Adrenal gland (tissue), 9 donors: ENCODE measurements at regions not wholly inside any gene's neighbourhood (a gene's known extent, or its start where the extent isn't known, plus 50 kb on each side); places are given as distances from the start of the nearest gene placed in this dataset.

ENCODE experiments used
- DNase-seq, 7 donors: peaks; one replicate each; pipeline ENCODE4 v3.0.0-alpha.2; 2019 to 2020
- H3K27ac ChIP-seq, 5 donors: fragments of 200-600 bp; sonication (generic) in 4 of 5; 1 replicate in 3 of 5; 2 replicates in 2 of 5; pipeline versions ENCODE4 v1.5.1 to v1.8.0; 2016 to 2020; ENCODE audit warnings: mild to moderate bottlenecking in 1 of 5
- H3K27me3 ChIP-seq: fragments of 200-600 bp; 2 replicates; pipeline ENCODE4 v1.8.0; 2021
- H3K36me3 ChIP-seq, 2 donors: fragments of 200-600 bp; replicated peaks in 1 of 2; 1 replicate in 1 of 2; 2 replicates in 1 of 2; pipeline versions ENCODE4 v1.5.1 to v1.8.0; 2018 to 2022
- H3K4me1 ChIP-seq, 2 donors: fragments of 200-600 bp; replicated peaks in 1 of 2; 1 replicate in 1 of 2; 2 replicates in 1 of 2; pipeline versions ENCODE4 v1.5.1 to v1.8.0; 2018 to 2021
- H3K4me3 ChIP-seq, 4 donors: fragments of 200-600 bp; sonication (generic) in 3 of 4; one replicate each; pipeline ENCODE4 v1.5.1; 2016 to 2018
- H3K9me3 ChIP-seq, 3 donors: fragments of 200-600 bp; sonication (generic) in 1 of 3; replicated peaks in 1 of 3; 1 replicate in 2 of 3; 2 replicates in 1 of 3; pipeline versions ENCODE4 v1.5.1 to v1.8.0; 2016 to 2021
- POLR2A ChIP-seq, 2 donors: fragments of 450-650 bp; IDR thresholded peaks; one replicate each; pipeline ENCODE4 v1.6.1; 2017; ENCODE audit warnings: antibody characterized with exemption in 2 of 2, mild to moderate bottlenecking in 2 of 2, moderate library complexity in 1 of 2
- WGBS, 4 donors: extraction: QIAGEN DNeasy Blood & Tissue Kit in 2 of 4; methylation state at CpG; one replicate each; pipeline versions ENCODE4 v1.1.5 to v1.1.7; 2013 to 2017; 5-methylcytosine and 5-hydroxymethylcytosine counted together
- intact Hi-C, 2 donors: fragments of 100-400 bp; cut with DNase I; formaldehyde crosslinking; loops; one replicate each; pipeline versions ENCODE4 v1.14.1 to v1.15.0; 2022 to 2023
- TF ChIP-seq, protein P1 (sequence below), 6 experiments: fragments of 450-650 bp in 4 of 6; fragments of 200-600 bp in 2 of 6; sonication (generic) in 1 of 6; IDR thresholded peaks; 1 replicate in 5 of 6; 2 replicates in 1 of 6; pipeline versions ENCODE4 v1.5.1 to v1.8.0; 2016 to 2021; ENCODE audit warnings: antibody characterized with exemption in 6 of 6, mild to moderate bottlenecking in 2 of 6, moderate library complexity in 1 of 6
- donor health status: healthy with polysubstance abuse.
- donor health status: Bipolar disorder and iron deficiency.
- donor health status: DM: yes; HTN: yes; CAD: no.
- donor health status: DM: no; HTN: no; CAD: no.
- donor health status: DM: no; HTN: no; CAD: no.

- no peak for TF ChIP-seq POLR2A (IDR thresholded peaks at IDR 0.05)
- TF ChIP-seq, protein P1, sequence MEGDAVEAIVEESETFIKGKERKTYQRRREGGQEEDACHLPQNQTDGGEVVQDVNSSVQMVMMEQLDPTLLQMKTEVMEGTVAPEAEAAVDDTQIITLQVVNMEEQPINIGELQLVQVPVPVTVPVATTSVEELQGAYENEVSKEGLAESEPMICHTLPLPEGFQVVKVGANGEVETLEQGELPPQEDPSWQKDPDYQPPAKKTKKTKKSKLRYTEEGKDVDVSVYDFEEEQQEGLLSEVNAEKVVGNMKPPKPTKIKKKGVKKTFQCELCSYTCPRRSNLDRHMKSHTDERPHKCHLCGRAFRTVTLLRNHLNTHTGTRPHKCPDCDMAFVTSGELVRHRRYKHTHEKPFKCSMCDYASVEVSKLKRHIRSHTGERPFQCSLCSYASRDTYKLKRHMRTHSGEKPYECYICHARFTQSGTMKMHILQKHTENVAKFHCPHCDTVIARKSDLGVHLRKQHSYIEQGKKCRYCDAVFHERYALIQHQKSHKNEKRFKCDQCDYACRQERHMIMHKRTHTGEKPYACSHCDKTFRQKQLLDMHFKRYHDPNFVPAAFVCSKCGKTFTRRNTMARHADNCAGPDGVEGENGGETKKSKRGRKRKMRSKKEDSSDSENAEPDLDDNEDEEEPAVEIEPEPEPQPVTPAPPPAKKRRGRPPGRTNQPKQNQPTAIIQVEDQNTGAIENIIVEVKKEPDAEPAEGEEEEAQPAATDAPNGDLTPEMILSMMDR (IDR thresholded peaks at IDR 0.05): no peak
- WGBS, 4 donors: 85 to 94% (median 92%) methylated on average over 8 of the region's 8 CpGs
These were observed 313.2 kb downstream of the SEC23A start for GRCh38 chr14:38789805-38790204.

DNA sequence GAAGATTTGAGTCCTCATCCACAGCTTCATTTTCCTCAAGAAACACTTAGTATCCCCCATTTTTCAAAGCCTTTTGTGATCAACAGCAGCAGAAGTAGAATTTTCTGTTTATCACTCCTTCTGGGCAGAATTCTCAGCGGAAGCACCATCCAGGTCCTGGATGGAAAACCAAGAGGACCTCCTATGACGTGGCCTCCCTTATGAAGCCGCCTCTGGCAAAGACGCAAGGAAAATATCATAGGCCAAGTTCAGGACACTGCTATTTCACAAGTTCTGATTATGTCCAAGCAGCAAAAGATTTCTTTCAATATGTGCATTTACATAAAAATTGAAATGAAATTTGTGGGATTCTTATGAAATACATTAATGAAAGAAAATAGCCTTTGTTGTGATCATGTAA, 315.0 kb downstream of the SEC23A start:
- Histone ChIP-seq H3K4me3 (no peak overlapping the region), H3K36me3 (no peaks in the 10 kb centered on the region), H3K27me3 (no peaks in the 10 kb centered on the region), H3K27ac (no peak overlapping the region), H3K9me3 (no peaks in the 10 kb centered on the region), H3K4me1 (no peaks in the 10 kb centered on the region)
- no peak for DNase-seq
- intact Hi-C loops: no loop called here
- no peak for TF ChIP-seq POLR2A (IDR thresholded peaks at IDR 0.05)
- TF ChIP-seq, protein P1 (IDR thresholded peaks at IDR 0.05): no peak
- WGBS, 4 donors: 86 to 94% (median 90%) methylated on average over 4 of the region's 4 CpGs

More at GRCh38 chr14:38789805-38790204, 313.2 kb downstream of the SEC23A start:
- Histone ChIP-seq H3K27me3 (no peaks in the 10 kb centered on the region), H3K4me3 (no peak overlapping the region), H3K9me3 (no peaks in the 10 kb centered on the region), H3K4me1 (no peaks in the 10 kb centered on the region), H3K36me3 (no peaks in the 10 kb centered on the region), H3K27ac (no peak overlapping the region)
- no peak for DNase-seq
- intact Hi-C loops: no loop called here

DNA sequence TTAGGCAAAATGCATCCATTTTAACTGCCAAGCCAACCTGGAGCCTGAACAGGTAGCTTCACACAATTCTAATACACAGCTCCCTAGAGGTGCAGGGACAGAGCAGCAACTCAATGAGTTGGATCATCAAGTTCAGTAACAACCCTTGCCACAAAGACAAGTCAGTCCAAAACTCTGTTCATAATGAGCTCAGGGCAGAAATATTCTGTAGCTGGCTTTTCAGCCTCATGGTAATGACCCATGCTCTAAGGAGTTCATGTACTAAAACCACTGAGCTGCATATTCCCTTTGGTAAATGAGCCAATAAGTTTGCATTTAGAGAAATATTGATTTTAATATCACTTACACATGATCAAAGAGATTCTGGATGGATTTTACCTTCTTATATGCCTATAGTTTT, 316.1 kb downstream of the SEC23A start:
- intact Hi-C loops: no loop called here
- Histone ChIP-seq H3K4me3 (no peak overlapping the region), H3K9me3 (no peaks in the 10 kb centered on the region), H3K36me3 (no peaks in the 10 kb centered on the region), H3K27ac (no peak overlapping the region), H3K4me1 (no peaks in the 10 kb centered on the region), H3K27me3 (no peaks in the 10 kb centered on the region)
- TF ChIP-seq POLR2A (IDR thresholded peaks at IDR 0.05): no peak
- TF ChIP-seq, protein P1 (IDR thresholded peaks at IDR 0.05): no peak
- no peak for DNase-seq

DNA sequence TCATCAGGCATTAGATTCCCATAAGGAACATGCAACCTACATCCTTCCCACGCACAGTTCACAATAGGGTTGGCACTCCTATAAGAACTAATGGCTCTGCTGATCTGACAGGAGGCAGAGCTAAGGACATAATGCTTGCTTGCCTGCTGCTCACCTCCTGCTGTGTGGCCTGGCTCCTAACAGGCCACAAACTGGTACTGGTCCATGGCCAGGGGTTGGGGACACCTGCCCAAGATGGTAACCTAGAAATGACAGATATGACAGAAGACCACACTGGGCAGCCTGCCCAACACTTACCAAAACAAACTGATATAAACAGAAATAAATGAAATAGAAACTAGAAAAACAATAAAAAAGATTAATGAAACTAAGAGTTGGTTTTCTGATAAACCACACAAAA, 325.6 kb downstream of the SEC23A start:
- intact Hi-C loops: no loop called here
- Histone ChIP-seq H3K4me1 (no peaks in the 10 kb centered on the region), H3K4me3 (no peak overlapping the region), H3K9me3 (no peaks in the 10 kb centered on the region), H3K27ac (no peak overlapping the region), H3K27me3 (no peaks in the 10 kb centered on the region), H3K36me3 (no peaks in the 10 kb centered on the region)
- no peak for DNase-seq
- TF ChIP-seq POLR2A (IDR thresholded peaks at IDR 0.05): no peak
- TF ChIP-seq, protein P1 (IDR thresholded peaks at IDR 0.05): no peak
- 89 to 100% (median 96%) methylated on average over 1 of the region's 1 CpG for WGBS, 4 donors
